ENCODE measurements at regions not wholly inside any gene's neighbourhood (a gene's known extent, or its start where the extent isn't known, plus 50 kb on each side); places are given as distances from the start of the nearest gene placed in this dataset.

DNA sequence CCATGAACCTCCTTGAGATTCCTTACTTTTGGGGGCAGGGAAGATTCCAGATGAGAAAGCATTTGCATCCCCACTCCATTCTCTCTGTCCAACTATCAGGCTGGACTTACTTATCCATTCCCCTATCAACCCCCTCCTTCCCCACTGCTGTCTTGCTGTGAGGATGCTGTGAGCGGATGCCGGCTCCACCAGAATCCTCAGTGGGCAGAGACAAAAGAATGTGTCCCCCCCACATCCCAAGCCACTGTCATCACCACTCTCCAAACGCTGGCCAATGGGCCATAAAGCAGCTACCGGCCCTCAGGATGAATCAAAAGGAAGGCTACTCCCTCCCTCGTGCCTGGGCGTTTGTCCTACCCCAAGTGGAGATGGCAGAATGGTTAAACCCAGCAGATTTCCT lies 173.0 kb upstream of the NTF3 start:
- TF ChIP-seq ZBTB21 (tag by site-specific recombination; IDR thresholded peaks at IDR 0.05) (no peak), ZFP41 (tag by site-specific recombination; IDR thresholded peaks at IDR 0.05; ENCODE audit: borderline replicate concordance) (no peak)
